ENCODE measurements at regions not wholly inside any gene's neighbourhood (a gene's known extent, or its start where the extent isn't known, plus 50 kb on each side); places are given as distances from the start of the nearest gene placed in this dataset.

GRCh38 chr4:147318586-147318985 is 162.3 kb upstream of the EDNRA start:
- TF ChIP-seq CTCF (IDR thresholded peaks at IDR 0.05; ENCODE audit: insufficient read depth, low read length, poor library complexity, severe bottlenecking) = no peak
- no peak for TF ChIP-seq EZH2phosphoT487 (conservative IDR thresholded peaks at IDR 0.05; ENCODE audit: low read length)

Data from SU-DHL-6 (cell line).